Left renal cortex interstitium (tissue), 4 donors: ENCODE measurements at regions not wholly inside any gene's neighbourhood (a gene's known extent, or its start where the extent isn't known, plus 50 kb on each side); places are given as distances from the start of the nearest gene placed in this dataset.

Experiments
- DNase-seq, 4 donors: peaks; one replicate each; pipeline ENCODE4 v3.0.0-alpha.2; 2013; ENCODE audit warnings: low read depth in 4 of 4, low spot score in 2 of 4, missing footprints in 1 of 4

DNA sequence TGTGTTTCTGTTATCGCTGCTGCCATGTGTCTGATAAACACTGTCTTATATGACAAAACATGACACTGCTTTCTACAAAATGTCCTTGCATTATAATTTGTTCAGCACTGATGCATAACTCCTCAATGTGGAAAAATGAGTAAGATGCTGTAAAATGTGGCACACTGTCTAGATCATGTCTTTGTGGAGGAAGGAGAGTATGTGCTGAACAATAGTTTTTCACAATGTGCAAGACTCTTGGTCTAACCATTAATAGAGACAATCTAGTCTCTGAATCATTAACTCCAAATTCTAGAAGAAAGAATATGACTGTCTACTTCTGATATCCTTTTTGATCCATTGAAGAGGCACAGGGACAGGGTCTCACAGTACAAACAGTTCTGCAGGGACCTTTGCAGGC lies 127.9 kb upstream of the RARB start:
- no peak for DNase-seq

DNA sequence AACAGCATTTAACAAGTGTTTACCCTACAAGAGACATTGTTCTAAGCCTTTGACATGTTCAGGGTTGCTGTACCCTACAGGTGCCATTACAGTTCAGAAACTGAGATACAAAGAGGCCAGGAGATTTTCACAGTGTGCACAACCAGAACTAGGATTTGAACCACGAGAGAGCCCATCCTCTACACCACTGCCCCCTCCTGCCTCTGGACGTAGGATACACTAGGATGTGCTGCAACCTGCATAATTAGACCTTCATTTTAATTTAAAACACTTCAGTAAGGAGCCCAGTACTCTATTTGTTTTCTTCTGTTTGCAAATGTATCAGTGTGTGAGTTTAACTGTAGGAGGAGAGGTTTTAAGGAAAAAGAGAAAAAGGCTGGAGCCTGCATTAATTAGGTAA lies 123.1 kb upstream of the RARB start:
- no peak for DNase-seq

DNA sequence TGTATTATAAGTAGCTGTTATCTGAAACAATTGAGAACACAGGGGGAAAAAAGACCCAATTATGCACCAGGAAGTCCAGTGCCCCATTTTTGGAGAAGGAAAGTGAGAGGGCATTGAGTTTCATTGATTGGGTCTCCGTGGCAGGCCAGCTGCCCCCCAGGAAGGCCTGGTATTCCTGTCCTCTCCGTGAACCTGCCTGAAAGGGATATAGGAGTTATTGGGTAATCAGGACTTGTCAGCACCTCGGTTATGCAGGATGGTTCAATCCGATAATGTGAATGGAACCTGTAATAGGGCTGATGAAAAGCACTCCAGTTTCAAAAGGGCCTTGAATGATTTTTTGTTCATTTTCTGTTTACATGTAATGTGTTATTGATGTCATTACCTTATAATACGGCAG lies 122.0 kb upstream of the RARB start:
- DNase-seq = no peak

DNA sequence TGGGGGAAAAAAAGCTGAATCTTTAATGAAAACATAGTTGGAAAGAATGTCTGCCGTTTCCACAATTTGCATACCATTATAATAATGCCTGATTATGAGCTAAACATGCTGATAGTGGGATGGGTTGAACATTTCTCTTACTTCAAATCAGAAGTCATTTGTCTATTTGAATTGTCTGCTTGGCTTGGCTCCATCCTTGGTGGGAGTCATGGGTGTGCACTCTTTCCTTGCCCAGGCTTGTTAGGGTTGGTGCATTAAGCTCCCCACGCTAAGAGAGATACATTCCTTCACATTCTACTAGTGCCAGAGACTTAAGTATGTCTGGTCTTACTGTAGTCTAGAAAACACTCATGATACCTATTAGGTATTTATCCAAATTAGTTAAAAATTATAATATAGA lies 121.4 kb upstream of the RARB start:
- DNase-seq = no peak

DNA sequence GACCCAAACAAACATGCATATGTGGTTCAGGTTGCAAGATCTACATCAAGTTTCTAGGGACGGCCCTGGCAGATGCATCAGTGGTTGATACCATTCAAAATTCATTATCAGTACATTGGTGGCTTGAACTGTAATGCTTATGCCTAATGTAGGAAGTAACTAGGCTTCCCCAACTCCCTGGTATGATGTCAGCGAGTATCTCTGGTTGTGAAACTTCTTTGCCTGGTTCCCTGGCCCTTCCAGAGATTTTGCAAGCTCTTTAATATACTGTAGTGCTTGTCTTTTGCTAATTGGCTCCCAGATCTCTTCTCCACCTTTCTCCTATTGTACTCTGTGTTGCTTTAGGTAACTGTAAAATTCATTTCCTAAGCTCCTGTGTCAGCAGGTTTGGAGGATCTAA lies 114.8 kb upstream of the RARB start:
- DNase-seq = no peak

DNA sequence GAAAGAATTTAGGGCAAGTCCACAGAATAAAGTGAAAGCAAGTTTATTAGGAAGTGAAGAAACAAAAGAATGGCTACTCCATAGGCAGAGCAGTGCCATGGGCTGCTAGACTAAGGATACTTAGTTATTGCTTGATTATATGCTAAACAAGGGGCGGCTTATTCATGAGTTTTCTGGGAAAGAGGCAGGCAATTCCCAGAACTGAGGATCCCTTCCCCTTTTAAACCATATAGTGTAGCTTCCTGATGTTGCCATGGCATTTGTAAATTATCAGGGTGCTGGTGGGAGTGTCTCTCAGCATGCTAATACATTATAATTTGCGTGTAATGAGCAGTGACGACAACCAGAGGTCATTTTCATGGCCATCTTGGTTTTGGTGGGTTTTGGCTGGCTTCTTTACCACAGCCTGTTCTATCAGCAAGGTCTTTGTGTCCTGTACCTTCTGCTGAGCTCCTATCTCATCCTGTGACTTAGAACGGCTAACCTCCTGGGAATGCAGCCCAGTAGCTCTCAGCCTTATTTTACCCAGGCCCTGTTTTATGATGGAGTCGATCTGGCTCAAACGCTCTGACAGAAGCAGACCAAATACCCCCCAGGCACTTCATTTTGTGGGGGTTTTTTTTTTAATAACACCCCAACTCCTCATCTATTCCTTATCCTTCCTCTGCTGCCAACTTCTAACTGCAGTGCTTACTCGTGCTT lies 103.0 kb upstream of the RARB start:
- DNase-seq = no peak

DNA sequence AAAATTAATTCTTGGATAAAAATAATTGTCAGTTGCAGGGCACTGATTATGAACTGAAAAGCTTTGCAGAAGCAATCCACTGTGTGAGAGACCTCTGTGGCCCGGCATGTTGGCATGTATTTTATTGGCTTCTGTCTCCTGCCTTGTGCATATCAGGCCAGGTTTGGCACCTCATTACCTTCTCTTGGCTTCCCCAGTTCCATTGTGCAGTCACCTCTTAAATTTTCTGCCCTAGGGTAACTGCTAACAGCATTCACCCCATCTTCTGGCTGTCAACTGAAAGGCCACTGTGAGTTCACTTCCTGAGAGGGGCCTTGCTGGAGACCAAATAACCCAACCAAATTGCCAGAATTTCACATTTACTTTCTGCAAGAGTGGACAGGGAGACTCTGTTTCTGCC lies 92.7 kb upstream of the RARB start:
- DNase-seq = no peak

DNA sequence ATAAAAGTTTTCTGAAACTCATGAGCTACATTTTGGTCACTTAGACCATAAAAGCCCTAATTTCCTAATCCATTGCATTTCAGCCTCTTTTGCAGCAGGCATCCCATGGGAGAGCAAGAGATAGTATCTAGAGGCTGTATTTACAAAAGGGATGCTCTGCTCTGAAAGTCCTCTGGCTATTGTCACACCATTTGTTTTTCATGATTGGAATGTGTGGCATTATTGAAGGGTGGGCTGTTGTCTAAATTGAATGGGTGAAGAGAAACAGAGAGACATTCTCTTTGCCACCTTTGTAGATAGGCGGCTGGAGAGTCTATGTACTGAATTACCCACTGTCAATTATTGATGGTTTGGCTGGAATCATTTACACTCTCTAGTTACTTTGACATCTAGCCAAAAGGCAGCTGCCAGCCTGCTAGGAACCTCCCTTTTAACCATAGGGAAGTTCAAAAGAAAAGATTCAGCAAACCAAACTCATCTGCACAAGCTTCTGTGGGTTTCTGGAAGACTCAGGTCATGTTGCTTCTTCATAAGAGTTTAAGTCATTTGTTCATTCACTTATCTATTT lies 89.8 kb upstream of the RARB start:
- no peak for DNase-seq

DNA sequence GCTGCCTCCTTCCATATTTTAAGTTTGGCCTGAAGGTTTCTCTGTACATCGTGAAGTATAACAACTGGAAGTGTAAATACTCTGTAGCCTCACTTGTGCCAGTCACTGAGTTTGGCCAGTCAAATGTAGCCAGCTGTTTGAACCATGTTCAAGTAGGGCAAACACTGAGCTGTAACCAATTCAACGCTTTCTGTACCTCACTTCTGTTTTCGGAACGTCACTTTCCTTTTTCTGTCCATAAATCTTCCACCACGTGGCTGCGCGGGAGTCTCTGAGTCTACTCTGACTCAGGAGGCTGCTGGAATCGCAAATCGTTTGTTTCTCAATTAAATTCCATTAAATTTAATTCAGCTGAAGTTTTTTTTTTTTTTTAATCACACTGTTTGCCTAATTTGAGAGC lies 88.8 kb upstream of the RARB start:
- no peak for DNase-seq

DNA sequence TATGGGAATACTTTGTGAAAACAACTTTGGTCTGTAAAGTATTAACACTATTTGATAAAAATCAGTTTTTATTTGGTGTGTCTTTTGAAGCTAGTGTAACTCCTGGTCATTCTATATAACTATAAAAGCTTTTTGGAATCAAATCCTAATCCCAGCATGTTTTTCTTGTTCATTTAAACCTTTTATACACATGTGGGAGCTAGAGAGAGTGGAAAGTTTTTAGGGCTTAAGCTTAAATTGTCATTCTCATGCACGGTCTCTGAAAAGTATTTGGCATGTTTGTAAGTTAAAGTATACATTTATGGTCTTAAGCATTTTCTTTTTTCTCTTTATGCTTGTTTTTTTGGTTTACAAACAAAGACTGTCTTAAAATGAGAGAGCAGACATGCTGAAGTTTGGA lies 83.4 kb upstream of the RARB start:
- DNase-seq = no peak

DNA sequence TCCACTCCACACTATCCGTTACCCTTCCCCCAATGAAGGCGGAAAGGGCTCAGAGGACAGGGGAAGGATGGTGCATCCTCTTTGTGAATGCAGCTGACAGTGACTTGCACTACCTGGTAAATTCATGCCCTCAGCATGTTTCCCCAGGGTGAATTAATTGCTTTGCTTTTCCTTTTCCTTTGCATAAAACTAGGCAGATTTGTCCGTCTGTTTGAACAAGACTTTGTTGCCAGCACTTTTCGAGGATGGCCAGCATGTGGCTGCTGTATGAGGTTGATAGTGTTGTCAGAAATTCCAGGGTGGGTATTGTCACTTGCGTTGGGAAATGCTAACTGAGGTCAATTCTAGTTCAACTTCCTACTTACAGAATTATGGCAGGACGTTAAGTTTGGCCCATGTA lies 79.0 kb upstream of the RARB start:
- DNase-seq = no peak

DNA sequence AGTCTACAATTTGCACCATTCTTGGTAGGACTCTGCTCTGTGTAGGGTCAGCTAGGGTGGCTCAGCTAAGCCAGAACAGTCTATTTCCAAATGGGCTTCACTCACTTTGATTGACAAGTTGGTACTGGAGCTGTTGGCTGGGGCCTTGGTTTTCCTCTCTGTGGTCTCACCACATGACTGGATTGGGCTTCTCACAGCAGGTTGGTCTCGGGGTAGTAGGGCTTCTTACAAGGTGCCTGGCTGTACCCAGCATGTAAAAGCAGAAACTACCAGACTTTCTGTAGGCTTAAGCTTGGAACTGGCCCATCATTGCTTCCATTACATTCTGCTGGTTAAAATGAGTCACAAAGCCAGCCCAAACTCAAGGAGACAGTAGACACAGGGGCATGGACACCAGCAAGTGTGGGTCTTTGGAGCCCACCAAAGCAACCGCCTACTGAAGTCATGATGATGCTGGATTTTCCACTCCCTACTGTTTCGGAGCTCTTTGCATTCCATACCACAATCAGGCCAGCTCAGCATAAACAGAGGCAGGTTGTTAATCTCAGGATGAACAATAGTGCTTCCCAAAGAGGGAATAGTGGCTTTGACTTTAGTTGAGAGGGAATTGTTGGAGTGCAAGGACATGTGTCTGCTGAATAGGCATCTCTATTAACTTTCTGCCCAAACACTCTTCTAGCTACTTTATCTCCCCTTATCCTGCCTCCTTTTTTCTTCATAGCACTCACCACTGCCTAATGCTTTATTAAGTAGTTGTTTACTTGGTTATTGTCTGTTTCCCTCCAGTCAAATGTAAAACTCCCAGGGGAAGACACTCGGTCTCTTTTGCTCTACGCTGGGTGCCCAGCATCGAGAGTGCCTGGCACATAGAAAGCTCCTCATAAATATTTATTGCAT lies 78.0 kb upstream of the RARB start:
- DNase-seq = no peak

DNA sequence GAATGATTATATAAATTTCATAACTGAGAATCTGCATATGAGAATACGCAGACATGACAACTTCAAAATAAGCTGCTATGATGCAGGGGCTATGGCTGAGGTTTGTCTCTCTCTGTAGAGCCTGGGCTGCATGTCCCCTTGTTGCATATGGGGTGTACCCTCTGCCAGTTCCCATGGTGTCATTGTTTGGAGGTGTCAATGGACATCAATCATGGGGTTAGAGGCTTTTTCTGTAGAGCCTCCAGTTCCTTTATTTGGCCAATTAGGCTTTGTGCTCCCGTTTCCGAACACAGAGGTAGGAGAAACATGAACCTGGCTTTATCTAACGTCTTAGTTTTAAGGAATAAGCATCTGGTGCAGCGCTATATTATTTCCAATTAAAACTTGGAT lies 77.3 kb upstream of the RARB start:
- DNase-seq = no peak

DNA sequence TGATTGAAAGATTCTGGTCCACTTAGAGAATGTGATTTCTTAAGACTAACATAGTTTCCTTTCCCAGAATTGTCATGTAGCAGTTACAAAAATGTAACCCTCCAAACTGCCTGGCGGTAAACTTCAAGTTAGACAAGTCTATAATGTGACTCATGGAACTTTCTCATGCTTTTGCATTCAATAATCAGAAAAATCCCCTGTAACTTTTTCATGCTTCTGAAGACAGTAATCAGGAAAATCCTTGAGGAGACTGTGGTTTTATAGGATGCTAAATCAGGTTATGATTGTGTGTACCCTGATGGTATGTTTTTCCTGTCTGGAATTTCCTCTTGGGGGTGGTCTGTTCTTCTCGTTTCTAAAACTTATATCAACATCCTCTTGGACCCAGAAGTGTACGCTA lies 74.0 kb upstream of the RARB start:
- no peak for DNase-seq

DNA sequence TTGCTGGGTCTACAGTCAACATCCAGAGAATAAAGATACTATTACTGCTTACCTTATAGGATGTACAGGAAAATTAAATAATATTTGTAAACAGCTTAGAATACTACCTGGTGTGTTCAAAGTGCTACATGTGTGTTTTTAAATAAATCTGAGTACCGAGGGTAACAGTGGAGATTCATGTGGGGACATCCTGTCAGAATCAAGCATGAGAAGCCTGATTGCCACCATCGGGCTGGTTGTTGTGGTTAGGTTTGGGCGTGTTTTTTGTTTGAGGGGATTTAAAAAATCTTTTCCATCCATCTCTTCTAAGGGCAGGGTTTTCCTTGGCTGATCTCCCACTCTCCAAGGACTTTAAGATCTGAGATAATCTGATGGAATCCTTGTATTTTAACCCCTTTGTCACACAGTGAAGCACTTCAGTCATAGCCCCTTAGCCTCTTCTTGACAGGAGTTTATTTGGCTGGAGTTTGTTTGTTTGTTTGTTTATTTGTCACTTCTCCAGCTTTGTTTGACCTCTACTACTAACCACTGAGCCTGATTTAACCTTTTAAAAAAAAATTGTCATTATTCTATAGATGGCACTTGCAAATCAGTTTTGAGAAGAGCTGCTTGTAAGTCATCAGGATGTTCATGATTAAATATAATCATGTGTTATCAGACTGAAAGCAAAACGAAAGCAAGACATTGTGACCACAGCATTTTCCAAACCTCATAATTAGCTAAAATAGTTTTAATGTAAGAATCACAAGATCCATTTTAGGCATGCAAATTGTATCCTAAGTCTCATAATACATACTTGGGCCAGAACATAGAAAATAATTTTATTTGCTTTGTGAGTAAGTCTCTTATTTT lies 72.8 kb upstream of the RARB start:
- DNase-seq = no peak

DNA sequence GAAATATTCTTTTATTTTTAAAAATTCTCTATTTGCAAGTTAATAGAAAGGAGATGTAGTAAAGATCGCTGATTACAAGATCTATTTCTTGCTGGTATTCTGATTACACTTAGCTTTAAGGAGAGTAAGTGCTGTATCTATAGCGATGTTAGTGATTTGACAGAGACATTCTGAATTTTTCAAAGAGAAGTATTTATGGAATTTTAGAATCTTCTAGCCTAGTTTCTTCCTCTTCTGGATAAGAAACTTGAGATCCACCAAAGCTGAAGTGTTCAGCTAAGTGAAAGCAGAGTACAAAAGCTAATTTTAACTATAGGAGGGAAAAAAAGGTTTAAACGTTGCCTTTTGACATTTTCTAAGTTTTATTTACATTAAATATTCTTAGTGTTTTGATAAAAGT lies 72.1 kb upstream of the RARB start:
- no peak for DNase-seq

DNA sequence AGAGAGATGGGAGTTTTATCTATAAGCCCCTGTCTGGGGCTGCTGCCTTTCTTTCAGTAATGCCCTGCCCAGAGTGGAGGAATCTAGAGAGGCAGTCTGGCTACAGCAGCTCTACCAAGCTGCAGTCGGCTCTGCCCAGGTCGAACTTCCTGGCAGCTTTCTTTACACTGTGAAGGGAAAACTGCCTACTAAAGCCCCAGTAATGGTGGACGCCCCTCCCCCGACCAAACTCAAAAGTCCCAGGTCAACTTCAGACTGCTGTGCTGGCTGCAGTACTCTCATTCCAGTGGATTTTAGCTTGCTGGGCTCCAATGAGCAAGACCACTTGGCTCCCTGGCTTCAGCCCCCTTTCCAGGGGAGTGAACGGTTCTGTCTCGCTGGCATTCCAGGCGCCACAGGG lies 65.9 kb upstream of the RARB start:
- DNase-seq = no peak

DNA sequence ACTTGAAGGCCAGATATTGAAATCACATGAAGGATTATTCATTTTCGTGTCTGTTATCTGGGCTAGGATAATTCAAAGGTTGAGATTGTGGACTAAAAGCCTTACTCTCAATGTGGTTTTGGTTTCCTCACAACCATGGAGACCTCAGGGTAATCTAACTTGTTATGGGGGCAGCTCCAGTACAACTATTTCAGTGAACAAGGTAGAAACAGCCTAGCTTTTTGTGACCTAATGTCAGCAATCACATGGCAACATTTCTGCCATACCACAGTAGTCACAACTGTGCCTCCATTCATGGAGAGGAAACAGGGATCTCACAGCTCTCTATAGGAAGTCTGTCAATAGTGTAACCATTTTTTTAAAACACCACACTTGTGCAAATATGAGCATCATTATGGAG lies 62.4 kb upstream of the RARB start:
- no peak for DNase-seq

DNA sequence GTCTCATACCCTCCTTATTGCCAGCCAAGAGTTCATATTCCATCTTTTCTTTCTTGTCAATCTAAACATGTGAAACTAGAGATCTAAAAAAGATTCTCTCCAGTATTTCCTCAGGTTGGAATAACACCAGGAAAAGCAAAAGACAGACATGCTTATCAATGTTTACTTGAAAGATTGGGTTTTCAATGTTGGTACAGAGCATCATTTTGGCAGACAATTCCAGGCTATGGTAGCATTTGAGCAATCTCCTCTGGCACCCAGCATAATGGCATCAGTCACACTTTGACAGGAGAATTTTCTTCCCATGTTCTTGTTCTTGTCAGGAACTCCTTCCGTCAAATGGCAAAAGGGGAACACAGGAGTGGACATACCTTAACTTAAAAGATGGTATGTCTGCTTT lies 61.0 kb upstream of the RARB start:
- no peak for DNase-seq

DNA sequence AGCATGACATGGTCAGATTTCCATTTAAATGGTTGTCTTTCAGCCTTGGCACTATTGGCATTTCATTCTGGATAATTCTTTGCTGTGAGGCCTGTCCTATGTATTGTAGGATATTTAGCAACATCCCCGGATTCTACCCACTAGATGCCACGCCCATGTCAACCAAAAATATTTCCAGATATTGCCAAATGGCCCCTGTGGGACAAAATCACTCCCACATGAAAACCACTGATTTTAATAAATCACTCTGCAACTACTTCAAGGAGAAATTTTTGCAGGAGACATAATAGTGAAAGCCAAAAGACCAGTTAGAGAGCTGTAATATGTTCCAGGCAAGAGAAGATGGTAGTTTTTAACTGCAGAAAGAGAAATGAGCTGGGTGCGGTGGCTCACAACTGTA lies 55.9 kb upstream of the RARB start:
- no peak for DNase-seq

DNA sequence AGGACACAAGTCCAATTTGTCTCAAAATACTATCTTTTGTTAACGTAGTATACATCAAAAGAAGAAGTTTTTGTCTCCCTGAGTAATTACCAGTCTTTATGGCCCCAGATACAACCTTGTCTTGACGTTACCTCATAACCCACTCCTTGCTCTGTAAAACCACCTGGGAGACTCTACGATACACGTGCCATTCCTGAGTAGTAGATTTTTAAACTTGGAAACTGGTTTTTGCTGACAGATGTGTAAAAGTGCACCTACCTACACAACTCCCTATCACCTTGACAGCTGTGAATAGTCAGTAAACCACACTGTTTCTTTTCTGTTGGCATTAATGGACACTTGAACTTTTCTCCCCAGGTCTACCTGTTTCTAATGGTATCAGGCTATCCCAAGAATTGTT lies 51.7 kb upstream of the RARB start:
- DNase-seq = no peak
